GM19468 (cell line): ENCODE measurements at regions not wholly inside any gene's neighbourhood (a gene's known extent, or its start where the extent isn't known, plus 50 kb on each side); places are given as distances from the start of the nearest gene placed in this dataset.

Experiments
- ATAC-seq: cut with Tn5 transposase; IDR thresholded peaks from one replicate; pipeline ENCODE4 v1.9.1; 2021; ENCODE audit warnings: mild to moderate bottlenecking, moderate library complexity, moderate number of reproducible peaks; ENCODE audit not compliant: unreplicated experiment; ENCODE audit errors: extremely low read depth

DNA sequence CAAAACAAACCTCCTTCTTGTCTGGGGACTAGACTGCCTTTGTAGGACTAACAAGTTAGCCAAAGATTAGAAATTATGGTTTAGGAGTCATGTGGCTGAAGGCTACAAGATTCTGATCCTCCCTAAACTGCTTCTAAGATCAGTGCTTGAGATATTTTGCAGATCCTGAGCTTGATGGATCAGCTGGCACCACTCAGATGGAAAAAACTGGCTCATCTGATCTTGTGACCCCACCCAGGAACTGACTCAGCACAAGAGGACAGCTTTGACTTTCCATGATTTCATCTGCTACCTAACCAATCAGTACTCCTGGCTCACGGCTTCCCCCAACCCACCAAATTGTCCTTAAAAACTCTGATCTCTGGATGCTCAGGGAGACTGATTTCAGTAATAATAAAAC, 271.5 kb upstream of the TAC1 start:
- no peak for ATAC-seq

GRCh38 chr7:97461596-97461995, 270.3 kb upstream of the TAC1 start:
- no peak for ATAC-seq

DNA sequence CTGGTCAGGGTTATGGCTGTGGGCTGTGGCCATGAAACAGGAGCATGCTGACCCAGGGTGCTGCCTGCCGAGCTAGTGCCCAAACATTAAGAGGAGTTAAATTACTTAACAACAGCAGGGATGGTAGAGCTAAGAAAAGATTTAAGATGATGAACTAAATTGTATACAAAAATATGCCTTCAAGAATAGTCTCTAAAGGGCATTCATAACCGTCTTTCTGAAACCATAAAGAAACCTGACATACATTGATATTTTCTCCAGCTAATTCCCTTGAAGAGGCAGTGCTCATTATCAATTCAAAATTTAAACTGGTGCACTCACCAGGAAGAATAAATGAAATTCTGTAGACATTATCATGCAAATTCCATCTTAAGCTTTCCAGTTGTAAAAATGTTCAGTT, 265.8 kb upstream of the TAC1 start:
- no peak for ATAC-seq

- ATAC-seq, result no peak
Observed at GRCh38 chr7:97466999-97467740, 264.7 kb upstream of the TAC1 start.

DNA sequence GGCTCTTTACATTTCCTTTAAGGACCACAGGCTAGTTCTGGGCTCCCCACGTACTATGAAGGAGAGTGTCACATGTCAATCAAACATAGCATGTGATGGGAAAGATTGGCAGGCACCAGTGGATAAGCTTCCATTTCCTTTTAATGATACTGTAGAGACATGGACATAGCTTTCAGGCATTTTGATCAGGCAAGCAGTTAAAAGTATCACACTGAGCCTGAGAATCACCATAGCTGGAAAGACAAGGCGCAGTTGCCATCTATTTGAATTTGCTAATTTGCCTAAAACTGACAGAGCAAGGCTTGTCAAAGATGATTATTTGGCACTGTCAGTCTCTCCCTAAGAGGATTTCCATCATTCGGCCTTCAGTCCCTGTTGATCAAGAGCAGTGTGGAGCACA, 263.4 kb upstream of the TAC1 start:
- ATAC-seq, result no peak

- no peak for ATAC-seq
Observed at GRCh38 chr7:97470726-97471125, 261.2 kb upstream of the TAC1 start.

- no peak for ATAC-seq
Observed at GRCh38 chr7:97471491-97471890, 260.4 kb upstream of the TAC1 start.

GRCh38 chr7:97479740-97480290, 252.1 kb upstream of the TAC1 start:
- ATAC-seq, result no peak

GRCh38 chr7:97480772-97481390, 251.0 kb upstream of the TAC1 start:
- ATAC-seq, result no peak

GRCh38 chr7:97495487-97495886, 236.4 kb upstream of the TAC1 start:
- no peak for ATAC-seq

DNA sequence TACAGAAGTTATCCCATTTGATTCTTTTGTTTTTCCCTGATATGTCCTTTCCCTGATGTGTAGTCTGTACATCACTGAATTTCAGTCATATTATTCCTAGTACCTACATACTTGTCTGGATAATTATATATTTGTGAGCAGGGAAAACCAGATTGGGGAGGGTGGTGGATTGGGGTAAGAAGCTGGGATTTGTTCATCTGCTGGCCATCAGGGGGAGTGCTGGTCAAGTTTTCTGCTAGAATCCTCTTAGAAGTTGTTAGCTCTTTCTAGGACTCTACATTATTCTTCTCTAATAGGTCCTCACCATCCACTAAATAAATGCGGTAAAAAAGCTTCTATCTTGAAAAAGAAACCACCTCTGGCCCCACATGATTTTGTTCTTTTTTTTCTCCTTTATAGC, 232.7 kb upstream of the TAC1 start:
- no peak for ATAC-seq

DNA sequence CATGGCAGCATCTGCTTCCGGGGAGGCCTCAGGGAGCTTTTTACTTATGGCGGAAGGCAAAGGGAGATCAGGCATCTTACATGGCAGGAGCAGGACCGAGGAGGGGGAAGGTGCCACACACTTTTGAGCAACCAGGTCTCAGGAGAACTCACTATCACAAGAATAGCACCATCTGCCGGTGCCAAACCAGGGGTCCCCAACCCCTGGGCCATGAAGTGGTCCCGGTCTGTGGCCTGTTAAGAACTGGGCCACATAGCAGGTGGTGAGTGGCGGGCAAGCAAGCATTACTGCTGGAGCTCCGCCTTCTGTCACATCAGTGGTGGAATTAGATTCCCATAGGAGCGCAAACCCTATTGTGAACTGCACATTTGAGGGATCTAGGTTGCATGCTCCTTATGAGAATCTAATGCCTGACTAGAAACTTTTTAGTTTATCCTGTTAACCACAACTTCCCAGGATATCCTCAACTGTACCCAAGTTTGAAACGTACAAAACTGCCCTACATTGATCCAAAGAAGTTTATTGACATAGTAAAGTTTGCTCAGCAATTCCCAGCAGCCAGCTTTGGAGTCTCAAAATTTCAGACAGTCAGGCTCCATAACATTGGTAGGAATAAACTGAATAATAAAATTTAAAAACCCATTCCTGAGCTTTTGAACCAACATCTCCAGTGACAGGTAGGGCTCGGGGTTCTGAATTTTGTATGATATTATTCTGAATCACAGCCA, 228.4 kb upstream of the TAC1 start:
- no peak for ATAC-seq

DNA sequence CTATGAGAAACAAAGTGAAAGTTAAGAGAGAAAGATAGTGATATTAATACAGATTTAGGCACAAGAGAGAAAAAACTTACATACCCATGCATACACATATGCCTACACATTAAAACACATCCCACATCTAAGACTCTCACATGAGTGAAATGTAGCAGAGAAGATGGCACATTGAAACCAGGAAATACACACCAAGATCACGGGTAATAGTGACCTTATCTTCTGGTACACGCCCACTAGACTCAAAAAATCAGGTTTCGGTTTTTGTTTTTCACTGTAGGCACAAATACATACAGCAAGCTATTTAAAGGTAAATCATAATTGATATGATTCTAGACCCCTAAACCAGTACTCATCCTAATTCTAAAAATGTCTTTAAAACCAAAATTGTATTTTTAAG, 225.2 kb upstream of the TAC1 start:
- no peak for ATAC-seq

- no peak for ATAC-seq
Observed at GRCh38 chr7:97512441-97513207, 219.3 kb upstream of the TAC1 start.

- no peak for ATAC-seq
Observed at GRCh38 chr7:97513326-97513725, 218.6 kb upstream of the TAC1 start.

GRCh38 chr7:97541188-97541587, 190.7 kb upstream of the TAC1 start:
- no peak for ATAC-seq

DNA sequence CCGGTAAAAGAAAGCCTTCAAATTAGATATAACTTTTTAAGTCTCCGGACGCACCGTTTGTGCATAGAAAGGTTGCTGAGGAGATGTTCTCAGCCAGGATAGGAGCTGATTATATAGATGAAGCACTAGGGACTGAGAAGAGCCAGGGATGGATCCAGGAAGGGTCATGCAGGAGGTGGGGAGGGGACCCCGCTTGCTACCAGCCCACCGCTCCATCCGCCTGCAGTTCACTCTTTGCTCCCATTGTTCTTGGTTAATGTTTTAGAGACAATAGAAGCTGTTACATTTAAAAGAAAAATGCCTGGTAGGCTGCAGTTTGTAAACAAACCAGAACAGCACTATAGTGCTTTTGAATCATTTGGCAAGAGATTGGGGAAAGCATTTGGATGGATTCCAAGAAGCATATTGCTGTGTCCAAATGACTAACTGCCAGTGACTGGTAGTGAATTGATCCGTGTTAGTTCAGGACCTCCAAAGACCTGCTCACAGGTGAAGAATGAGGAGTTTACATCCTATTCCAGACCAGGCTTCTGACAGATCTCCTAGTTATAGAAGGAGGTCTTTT, 175.9 kb upstream of the TAC1 start:
- no peak for ATAC-seq

- no peak for ATAC-seq
Observed at GRCh38 chr7:97565665-97566064, 166.2 kb upstream of the TAC1 start.

- no peak for ATAC-seq
Observed at GRCh38 chr7:97573065-97573464, 158.8 kb upstream of the TAC1 start.

GRCh38 chr7:97576043-97576442, 155.8 kb upstream of the TAC1 start:
- ATAC-seq, result no peak
